ENCODE measurements at regions not wholly inside any gene's neighbourhood (a gene's known extent, or its start where the extent isn't known, plus 50 kb on each side); places are given as distances from the start of the nearest gene placed in this dataset.

DNA sequence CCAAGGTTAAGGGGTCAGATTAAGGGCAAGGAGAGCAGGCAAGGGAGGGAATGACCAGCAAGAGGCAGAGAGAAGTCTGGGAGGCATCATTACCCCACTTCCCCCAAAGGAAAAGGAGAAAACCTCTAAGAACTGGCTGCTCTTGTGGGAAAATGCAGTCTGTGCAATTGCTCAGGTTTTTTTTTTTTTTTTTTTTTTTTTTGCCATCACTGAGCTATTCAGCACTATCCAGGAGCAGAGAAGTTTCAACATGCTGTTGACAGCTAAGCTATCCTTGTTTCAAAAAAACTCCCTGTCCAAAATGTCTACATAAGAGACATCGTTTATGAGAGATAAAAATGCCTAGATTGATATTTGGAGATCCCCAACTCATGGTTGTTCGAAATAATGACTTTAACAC, 345.4 kb downstream of the TDRD15 start:
- H3K9me3 ChIP-seq = no peaks in the 10 kb centered on the region
- H3K27ac ChIP-seq = no peak overlapping the region
- no peaks in the 10 kb centered on the region for H3K27me3 ChIP-seq (replicated peaks; ENCODE audit: insufficient read depth)
- no peaks in the 10 kb centered on the region for H3K36me3 ChIP-seq
- intact Hi-C loops (cut with DNase I) = no loop called here
- H3K4me1 ChIP-seq (replicated peaks) = no peaks in the 10 kb centered on the region
- TF ChIP-seq POLR2AphosphoS5 (IDR thresholded peaks at IDR 0.05) (no peak), POLR2A (IDR thresholded peaks at IDR 0.05) (no peak)
- TF ChIP-seq, protein P1, sequence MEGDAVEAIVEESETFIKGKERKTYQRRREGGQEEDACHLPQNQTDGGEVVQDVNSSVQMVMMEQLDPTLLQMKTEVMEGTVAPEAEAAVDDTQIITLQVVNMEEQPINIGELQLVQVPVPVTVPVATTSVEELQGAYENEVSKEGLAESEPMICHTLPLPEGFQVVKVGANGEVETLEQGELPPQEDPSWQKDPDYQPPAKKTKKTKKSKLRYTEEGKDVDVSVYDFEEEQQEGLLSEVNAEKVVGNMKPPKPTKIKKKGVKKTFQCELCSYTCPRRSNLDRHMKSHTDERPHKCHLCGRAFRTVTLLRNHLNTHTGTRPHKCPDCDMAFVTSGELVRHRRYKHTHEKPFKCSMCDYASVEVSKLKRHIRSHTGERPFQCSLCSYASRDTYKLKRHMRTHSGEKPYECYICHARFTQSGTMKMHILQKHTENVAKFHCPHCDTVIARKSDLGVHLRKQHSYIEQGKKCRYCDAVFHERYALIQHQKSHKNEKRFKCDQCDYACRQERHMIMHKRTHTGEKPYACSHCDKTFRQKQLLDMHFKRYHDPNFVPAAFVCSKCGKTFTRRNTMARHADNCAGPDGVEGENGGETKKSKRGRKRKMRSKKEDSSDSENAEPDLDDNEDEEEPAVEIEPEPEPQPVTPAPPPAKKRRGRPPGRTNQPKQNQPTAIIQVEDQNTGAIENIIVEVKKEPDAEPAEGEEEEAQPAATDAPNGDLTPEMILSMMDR (IDR thresholded peaks at IDR 0.05) = no peak
- WGBS = 57% methylated on average over 2 of the region's 2 CpGs
- DNase-seq (ENCODE audit: low spot score) = no peak
- H3K4me3 ChIP-seq = no peak overlapping the region

DNA sequence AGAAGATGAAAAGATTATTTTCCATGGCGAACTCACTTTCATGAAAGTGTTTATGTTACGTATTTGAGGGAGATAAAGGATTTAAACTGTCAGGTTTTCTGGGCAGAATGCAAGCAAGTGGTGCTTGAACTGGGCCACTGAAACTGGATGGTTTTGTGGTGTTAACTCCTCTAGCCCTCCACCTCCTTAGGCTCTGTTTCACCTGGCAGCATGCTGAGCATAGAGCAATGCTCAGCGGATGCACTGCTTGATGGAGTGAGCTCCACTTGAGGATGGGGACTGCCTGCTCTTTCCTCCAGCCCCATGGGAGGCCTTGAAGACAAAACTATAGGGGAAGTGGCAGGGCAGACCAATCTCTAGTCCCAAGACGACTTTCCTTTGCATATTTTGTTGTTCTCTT, 345.8 kb downstream of the TDRD15 start:
- DNase-seq (ENCODE audit: low spot score) = no peak

DNA sequence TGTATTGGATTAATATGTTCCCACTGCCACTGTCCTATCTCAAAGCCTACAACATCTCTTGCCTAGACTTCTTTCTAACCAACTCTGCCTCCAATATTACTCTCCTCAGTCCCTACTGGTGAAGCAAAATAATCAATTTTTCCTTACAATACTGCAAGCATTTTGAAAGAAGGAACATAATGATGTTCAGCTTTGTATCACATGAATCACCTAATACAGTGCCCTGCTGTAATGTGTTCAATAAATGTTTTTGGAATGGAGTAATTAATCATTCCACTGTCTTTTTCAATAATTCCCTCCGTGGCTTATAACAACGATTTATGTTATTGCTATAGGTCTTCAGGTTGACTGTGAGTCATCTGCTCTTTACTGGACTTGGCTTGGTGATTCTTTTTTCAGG, 356.4 kb downstream of the TDRD15 start:
- WGBS = 69% methylated on average over 2 of the region's 2 CpGs
- intact Hi-C loops (cut with DNase I) = no loop called here
- TF ChIP-seq POLR2AphosphoS5 (IDR thresholded peaks at IDR 0.05) (no peak), POLR2A (IDR thresholded peaks at IDR 0.05) (no peak)
- TF ChIP-seq, protein P1 (IDR thresholded peaks at IDR 0.05) = no peak
- Histone ChIP-seq H3K4me1 (replicated peaks) (no peaks in the 10 kb centered on the region), H3K9me3 (no peaks in the 10 kb centered on the region), H3K36me3 (no peaks in the 10 kb centered on the region), H3K27ac (no peak overlapping the region), H3K4me3 (no peak overlapping the region), H3K27me3 (replicated peaks; ENCODE audit: insufficient read depth) (no peaks in the 10 kb centered on the region)
- no peak for DNase-seq (ENCODE audit: low spot score)

More for the DNA sequence above, 345.8 kb downstream of the TDRD15 start:
- Histone ChIP-seq H3K4me1 (replicated peaks) (no peaks in the 10 kb centered on the region), H3K27ac (no peak overlapping the region), H3K36me3 (no peaks in the 10 kb centered on the region), H3K27me3 (replicated peaks; ENCODE audit: insufficient read depth) (no peaks in the 10 kb centered on the region), H3K4me3 (no peak overlapping the region), H3K9me3 (no peaks in the 10 kb centered on the region)
- TF ChIP-seq POLR2AphosphoS5 (IDR thresholded peaks at IDR 0.05) = no peak
- TF ChIP-seq, protein P1 (IDR thresholded peaks at IDR 0.05) = no peak
- no peak for TF ChIP-seq POLR2A (IDR thresholded peaks at IDR 0.05)
- intact Hi-C loops (cut with DNase I) = no loop called here
- WGBS = 74% methylated on average over 4 of the region's 4 CpGs

DNA sequence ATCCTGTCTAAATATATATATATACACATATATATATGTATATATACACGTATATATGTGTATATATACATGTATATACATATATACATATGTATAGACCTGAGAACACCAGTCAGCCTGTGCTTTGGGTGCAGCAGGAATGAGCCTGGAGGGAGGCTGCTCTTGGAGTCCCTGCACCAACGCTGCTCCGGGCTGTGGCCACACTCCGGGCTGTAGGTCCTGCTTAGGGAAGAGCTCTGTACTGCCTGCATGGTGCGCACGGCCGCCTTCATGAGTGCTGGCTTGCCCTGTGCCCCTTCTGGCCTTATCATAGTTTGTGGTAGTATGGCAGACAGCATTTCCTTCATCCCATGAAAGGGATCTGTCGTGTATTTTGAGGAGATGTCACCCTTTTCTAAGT, 360.9 kb downstream of the TDRD15 start:
- no peaks in the 10 kb centered on the region for H3K9me3 ChIP-seq
- intact Hi-C loops (cut with DNase I) = no loop called here

DNA sequence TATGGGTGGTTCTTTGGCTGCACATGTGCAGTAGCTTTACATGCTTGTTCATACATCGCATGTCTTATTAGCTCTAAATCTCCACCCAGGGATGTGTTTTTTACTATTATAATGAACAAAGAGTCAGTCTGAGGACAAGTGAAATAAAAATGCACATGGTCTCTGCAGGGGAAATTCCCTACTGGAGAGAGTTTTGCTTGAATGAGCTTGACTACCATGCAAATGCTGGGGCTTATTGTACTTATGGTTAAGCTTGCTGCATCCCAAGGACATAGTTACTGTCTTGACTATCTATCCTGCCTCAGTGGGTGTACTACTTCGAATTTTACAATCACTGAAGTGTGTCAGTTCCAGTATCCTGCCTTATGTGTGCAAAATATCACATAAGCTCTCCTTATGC, 362.7 kb downstream of the TDRD15 start:
- intact Hi-C loops (cut with DNase I) = no loop called here

More for the DNA sequence above, 360.9 kb downstream of the TDRD15 start:
- 92% methylated on average over 8 of the region's 8 CpGs for WGBS
- Histone ChIP-seq H3K27ac (no peak overlapping the region), H3K4me1 (replicated peaks) (no peaks in the 10 kb centered on the region), H3K4me3 (no peak overlapping the region), H3K27me3 (replicated peaks; ENCODE audit: insufficient read depth) (no peaks in the 10 kb centered on the region), H3K36me3 (no peaks in the 10 kb centered on the region)
- DNase-seq (ENCODE audit: low spot score) = no peak
- TF ChIP-seq, protein P1 (IDR thresholded peaks at IDR 0.05) = no peak
- TF ChIP-seq POLR2AphosphoS5 (IDR thresholded peaks at IDR 0.05) = no peak
- TF ChIP-seq POLR2A (IDR thresholded peaks at IDR 0.05) = no peak

More for the DNA sequence above, 362.7 kb downstream of the TDRD15 start:
- no peaks in the 10 kb centered on the region for H3K9me3 ChIP-seq
- no peak overlapping the region for H3K27ac ChIP-seq
- no peak for DNase-seq (ENCODE audit: low spot score)
- no peaks in the 10 kb centered on the region for H3K36me3 ChIP-seq
- TF ChIP-seq POLR2AphosphoS5 (IDR thresholded peaks at IDR 0.05) = no peak
- TF ChIP-seq, protein P1 (IDR thresholded peaks at IDR 0.05) = no peak
- TF ChIP-seq POLR2A (IDR thresholded peaks at IDR 0.05) = no peak
- WGBS = 76% methylated on average over 2 of the region's 2 CpGs
- no peaks in the 10 kb centered on the region for H3K27me3 ChIP-seq (replicated peaks; ENCODE audit: insufficient read depth)
- no peak overlapping the region for H3K4me3 ChIP-seq
- no peaks in the 10 kb centered on the region for H3K4me1 ChIP-seq (replicated peaks)
